Suprapubic skin (tissue), 4 donors: ENCODE measurements at regions not wholly inside any gene's neighbourhood (a gene's known extent, or its start where the extent isn't known, plus 50 kb on each side); places are given as distances from the start of the nearest gene placed in this dataset.
"Not testable (repeated sequence)": the region's sequence is repeated elsewhere in the genome, so short reads cannot be mapped to it uniquely, and the experiment has no call there.

Experiments
- EP300 ChIP-seq: sonication (generic); formaldehyde crosslinking; IDR thresholded peaks from one replicate; pipeline ENCODE4 v1.6.1; 2017; ENCODE audit warnings: antibody characterized with exemption
- POLR2A ChIP-seq, 2 donors: fragments of 450-650 bp; IDR thresholded peaks; one replicate each; pipeline ENCODE4 v1.6.1; 2017; ENCODE audit warnings: antibody characterized with exemption in 2 of 2, mild to moderate bottlenecking in 2 of 2, moderate library complexity in 2 of 2
- POLR2AphosphoS5 ChIP-seq, 3 donors: sonication (generic); formaldehyde crosslinking; IDR thresholded peaks; one replicate each; pipeline ENCODE4 v1.6.1; 2017; ENCODE audit warnings: antibody characterized with exemption in 3 of 3
- TF ChIP-seq, protein P1 (sequence below), 2 donors: fragments of 200-600 bp in 1 of 2; fragments of 450-650 bp in 1 of 2; sonication (generic) in 1 of 2; IDR thresholded peaks; one replicate each; pipeline ENCODE4 v1.5.1; 2016 to 2019; ENCODE audit warnings: antibody characterized with exemption in 2 of 2, mild to moderate bottlenecking in 1 of 2, moderate library complexity in 1 of 2

DNA sequence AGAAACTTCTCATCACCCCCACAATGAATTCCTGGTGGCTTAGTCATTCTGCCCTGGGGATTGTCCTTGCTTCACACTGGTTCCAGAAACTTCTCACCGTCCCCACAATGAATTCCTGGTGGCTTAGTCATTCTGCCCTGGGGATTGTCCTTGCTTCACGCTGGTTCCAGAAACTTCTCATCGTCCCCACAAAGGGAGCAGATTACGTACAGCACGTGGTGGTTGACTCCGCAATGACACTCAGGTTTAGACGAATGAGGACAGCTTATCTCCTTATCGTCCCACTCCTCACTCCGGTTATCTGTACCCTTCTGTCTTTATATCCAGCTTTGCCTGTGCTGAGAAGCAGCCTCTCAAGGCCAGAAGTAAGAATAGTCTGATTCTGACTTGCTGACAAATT is 273.4 kb downstream of the ASMT start:
- TF ChIP-seq, protein P1, sequence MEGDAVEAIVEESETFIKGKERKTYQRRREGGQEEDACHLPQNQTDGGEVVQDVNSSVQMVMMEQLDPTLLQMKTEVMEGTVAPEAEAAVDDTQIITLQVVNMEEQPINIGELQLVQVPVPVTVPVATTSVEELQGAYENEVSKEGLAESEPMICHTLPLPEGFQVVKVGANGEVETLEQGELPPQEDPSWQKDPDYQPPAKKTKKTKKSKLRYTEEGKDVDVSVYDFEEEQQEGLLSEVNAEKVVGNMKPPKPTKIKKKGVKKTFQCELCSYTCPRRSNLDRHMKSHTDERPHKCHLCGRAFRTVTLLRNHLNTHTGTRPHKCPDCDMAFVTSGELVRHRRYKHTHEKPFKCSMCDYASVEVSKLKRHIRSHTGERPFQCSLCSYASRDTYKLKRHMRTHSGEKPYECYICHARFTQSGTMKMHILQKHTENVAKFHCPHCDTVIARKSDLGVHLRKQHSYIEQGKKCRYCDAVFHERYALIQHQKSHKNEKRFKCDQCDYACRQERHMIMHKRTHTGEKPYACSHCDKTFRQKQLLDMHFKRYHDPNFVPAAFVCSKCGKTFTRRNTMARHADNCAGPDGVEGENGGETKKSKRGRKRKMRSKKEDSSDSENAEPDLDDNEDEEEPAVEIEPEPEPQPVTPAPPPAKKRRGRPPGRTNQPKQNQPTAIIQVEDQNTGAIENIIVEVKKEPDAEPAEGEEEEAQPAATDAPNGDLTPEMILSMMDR (IDR thresholded peaks at IDR 0.05) = not testable (repeated sequence)
- not testable (repeated sequence) for TF ChIP-seq EP300; POLR2A (IDR thresholded peaks at IDR 0.05); POLR2AphosphoS5 (IDR thresholded peaks at IDR 0.05)
